HG03378 (cell line): ENCODE measurements at regions not wholly inside any gene's neighbourhood (a gene's known extent, or its start where the extent isn't known, plus 50 kb on each side); places are given as distances from the start of the nearest gene placed in this dataset.

Experiments
- ATAC-seq: cut with Tn5 transposase; IDR thresholded peaks from one replicate; pipeline ENCODE4 v1.9.1; 2021; ENCODE audit warnings: mild to moderate bottlenecking, moderate library complexity; ENCODE audit not compliant: unreplicated experiment

GRCh38 chr1:104435255-104435654 lies 685.6 kb downstream of the AMY1C start:
- no peak for ATAC-seq

- ATAC-seq = no peak
Measured at GRCh38 chr1:104440011-104440410, 690.3 kb downstream of the AMY1C start.

DNA sequence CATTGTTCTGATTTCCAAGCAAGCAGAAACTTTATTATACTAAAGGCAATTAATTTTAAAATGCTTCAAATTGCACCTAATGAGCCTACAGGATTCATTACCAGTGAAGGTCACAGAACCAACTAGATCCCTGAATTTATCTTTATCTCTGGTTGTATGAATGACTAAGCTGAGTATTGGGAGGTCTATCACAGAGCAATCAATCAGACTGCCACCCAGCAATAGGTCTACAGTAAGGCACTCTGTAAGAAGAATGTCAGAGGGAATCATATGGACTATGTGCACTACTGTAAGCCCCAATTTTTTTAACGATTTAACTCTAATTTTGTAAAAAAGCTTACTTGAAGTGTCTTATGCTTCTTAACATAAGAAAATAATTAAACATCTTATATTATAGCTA lies 707.0 kb downstream of the AMY1C start:
- no peak for ATAC-seq

DNA sequence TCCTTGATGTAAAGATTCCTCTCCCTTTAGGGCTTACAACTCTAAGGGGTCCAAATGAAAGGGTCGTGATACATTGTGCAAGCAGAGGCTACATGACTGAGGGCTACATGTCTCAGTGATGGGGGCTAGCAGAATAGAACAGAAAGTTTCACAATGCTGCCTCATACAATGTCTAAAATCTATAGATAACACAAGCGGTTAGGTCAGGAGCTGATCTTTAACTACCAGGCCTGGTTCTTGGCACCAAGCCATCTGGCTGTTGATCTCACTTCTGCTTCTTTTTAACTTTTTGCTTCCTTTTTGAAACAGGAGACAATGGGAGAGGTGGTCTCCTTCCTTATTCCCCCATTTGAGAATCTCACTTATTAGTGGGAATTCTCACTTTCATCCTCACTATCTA lies 710.2 kb downstream of the AMY1C start:
- ATAC-seq = no peak

DNA sequence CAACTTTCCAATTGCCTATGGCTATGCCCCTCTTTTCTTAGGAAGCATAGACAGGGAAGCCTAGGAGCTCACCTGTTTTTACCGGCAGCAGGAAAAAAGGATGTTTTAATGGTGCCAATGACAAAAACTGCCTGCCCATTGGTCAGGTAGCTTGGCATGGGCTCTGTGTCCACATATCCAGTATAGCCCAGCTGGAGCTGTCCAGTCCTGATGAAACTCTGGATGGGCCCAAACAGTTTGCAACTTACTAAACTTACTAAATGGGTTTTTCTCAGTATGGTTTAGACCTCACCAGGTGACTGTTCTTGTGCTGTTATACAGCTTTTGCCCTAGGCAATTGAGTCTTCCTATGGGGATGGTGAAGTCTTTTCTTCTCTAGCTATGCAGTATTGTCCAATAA lies 711.2 kb downstream of the AMY1C start:
- no peak for ATAC-seq

DNA sequence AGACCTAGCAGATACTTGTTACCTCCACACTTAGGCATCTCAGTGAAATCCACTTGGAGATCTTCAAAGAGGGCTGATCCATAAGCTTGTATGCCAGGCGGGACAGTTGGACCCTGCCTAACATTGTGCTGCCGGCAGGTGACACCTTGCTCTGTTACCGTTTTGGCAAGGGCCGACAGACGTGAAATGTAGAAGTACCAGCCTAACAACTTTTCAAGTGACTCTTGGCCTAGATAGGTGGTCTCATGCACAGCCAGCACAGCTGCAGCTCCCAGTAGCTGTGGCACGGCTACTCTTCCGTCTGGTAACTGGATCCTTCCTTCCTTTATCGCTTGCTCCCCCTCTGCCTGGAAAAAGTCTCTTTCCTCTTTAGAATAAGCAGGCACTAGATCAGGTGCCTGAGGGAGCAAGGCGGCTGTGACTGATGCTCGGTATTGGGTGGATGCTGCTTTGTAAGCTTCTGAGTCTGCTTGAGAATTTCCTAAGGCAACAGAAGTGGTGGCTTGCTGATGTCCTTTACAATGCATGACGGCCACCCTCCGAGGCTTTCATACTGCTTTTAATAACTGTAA lies 713.5 kb downstream of the AMY1C start:
- no peak for ATAC-seq

- no peak for ATAC-seq
Measured at GRCh38 chr1:104466068-104466467, 716.4 kb downstream of the AMY1C start.

GRCh38 chr1:104467590-104467989 lies 717.9 kb downstream of the AMY1C start:
- peak; percentile 77 for ATAC-seq

GRCh38 chr1:104468282-104468681 lies 718.6 kb downstream of the AMY1C start:
- ATAC-seq = peak; percentile 44

- no peak for ATAC-seq
Measured at GRCh38 chr1:104476126-104476525, 726.4 kb downstream of the AMY1C start.

GRCh38 chr1:104488296-104489015 lies 738.8 kb downstream of the AMY1C start:
- no peak for ATAC-seq

GRCh38 chr1:104526158-104526795 lies 776.6 kb downstream of the AMY1C start:
- no peak for ATAC-seq

GRCh38 chr1:104531990-104532389 lies 782.3 kb downstream of the AMY1C start:
- no peak for ATAC-seq

DNA sequence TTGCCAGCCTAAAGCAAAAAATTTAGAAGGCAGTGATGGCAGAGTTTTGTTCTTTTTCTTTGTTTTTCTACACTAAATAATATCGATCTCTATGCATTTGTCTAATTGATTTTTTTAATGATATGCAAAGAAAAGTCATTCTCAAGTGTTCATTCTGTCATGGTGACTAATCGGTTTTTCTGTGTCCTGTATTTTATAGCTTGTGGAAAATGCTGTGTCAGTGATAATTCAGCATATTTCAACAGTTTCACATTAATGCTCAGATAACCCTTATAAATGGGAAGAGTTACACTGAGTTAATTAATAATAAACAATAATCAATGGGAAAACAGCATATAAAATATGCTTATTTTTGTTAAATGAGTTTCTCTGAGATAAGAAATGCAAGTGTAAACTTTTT lies 824.9 kb downstream of the AMY1C start:
- ATAC-seq = no peak

DNA sequence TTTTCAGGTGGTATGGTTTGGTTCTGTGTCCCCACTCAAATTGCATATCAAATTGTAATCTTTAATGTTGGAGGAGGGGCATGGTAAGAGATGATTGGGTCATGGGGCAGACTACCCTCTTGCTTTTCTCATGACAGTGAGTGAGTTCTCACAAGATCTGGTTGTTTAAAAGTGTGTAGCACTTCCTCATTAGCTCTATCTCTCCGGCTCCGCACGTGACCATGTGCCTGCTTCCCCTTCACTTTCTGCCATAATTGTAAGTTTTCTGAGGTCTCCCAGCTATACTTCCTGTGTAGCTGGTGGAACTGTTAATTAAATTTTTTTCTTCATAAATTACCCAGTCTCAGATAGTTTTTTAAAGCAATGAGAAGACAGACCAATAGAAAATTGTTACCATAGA lies 843.2 kb downstream of the AMY1C start:
- peak; percentile 60 for ATAC-seq

DNA sequence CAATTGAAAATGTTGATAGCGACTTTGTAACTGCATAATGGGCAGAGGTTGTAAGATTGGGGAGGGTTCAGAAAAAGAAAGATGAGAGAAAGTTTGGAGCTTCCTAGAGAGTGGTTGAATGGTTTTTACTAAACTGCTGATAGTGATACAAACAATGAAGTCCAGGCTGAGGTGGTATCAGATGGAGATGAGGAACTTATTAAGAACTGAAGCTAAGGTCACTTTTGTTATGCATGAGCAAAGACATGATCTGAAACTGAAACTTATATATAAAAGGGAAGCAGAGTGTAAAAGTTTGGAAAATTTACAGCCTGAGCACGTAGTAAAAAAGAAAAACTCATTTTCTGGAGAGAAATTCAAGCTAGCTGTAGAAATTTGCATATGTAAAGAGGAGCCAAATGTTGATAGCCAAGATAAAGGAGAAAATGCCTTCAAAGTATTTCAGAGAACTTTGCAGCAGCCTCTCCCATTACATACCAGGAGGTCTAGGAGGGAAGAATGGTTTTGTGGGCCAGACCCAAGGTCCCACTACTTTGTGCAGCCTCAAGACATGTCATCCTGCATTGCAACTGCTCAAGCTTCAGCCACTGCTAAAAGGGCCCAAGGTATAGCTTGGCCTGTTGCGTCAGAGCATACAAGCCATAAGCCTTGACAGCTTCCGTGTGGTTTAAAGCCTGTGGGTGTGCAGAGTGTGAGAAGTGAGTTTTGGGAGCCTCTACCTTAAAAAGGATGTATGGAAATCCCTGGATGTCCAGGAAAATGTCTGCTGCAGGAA lies 843.9 kb downstream of the AMY1C start:
- peak; percentile 83 for ATAC-seq

GRCh38 chr1:104617474-104617873 lies 867.8 kb downstream of the AMY1C start:
- ATAC-seq = no peak

DNA sequence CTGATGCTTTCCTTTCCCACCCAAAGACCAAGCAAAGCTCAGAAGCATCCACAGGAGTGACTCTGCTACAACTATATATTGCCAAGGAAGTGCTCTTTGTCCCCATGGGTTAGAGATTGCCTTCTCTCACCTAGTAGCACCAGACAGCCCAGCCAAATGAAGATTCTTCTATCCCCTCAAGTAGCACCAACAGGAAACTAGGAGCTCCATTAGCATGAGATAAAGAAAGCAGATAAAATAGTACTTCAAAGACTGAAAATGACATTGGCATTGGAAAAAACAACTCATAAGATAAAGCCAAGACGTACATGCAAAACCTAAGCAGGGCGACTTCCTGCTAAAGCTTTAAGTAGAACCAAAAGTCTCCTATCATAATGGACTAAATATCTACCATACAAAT lies 871.5 kb downstream of the AMY1C start:
- ATAC-seq = no peak

DNA sequence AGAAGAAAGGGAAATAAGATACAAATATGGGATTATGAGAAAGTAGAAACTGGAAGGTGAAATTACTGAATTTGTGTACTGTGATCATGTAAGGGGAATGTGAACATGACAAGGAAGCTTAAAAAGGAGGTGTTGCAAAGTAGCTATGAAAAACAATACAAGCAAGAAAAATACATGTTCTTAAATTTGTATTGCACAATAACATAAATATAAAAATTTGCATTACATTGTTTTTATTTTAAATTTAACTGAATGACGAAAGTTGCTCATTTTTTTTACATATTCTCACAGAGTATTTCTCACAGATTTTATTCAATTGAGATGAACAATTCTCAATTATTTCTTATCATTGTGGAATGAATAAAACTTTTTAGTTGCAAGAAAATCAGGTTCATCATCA lies 874.8 kb downstream of the AMY1C start:
- ATAC-seq = no peak

DNA sequence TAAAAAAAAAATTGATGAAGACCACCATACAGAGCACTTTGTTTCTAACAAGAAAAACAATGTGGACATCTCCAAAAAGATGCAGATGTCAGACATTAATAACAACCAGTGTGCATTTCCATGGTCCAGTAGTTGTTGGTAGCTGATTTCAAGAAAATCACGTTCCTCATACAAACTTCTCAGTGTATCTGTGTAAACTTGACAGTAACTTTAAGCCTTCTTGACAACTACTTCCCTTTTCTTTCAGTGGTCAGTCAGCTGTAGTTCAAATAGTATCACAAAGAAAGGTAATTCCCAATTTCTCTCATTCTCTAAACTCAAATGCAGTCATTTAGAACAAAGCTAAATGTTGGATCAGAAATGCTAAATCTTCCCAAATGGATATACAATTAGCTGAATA lies 879.9 kb downstream of the AMY1C start:
- ATAC-seq = no peak

DNA sequence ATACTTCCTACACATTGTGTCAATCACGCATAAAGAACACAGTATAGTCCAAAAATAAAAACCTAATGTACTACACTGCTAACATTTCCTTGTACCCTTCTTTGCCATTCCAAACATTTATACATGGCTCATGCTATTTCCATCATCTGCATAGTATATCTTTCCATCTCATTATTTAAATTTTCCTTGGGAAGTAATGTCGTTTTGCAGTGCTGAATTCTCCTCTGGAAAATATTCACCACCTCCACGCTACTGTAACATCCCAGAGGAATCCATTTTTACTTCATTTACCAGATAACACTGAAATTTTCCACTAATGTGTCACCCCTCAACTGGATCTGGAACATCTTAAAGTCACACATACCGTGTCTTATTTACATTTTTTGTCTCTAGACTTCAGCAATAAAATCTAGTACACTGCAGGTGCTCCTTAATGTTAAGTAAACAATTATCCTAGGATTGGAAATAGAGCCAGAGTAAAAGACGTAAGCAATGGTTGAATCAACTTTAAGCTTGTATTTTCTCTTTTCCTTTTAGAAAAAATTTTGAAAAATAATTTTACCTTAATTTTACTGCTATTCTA lies 881.0 kb downstream of the AMY1C start:
- no peak for ATAC-seq
